A549 (cell line): ENCODE measurements at regions not wholly inside any gene's neighbourhood (a gene's known extent, or its start where the extent isn't known, plus 50 kb on each side); places are given as distances from the start of the nearest gene placed in this dataset.
A peak's percentile ranks its signal among the peaks of the same experiment; 100 is the strongest.
"Not testable (repeated sequence)": the region's sequence is repeated elsewhere in the genome, so short reads cannot be mapped to it uniquely, and the experiment has no call there.

ENCODE experiments used
- ATAC-seq, 2 experiments: fragments of 200-7000 bp in 1 of 2; fragments of >200 bp in 1 of 2; cut with Nextera tagmentation in 1 of 2; cut with Tn5 transposase in 1 of 2; 3 replicates each; pipeline versions ENCODE4 v1.8.0 to v1.9.1; 2018 to 2020; ENCODE audit warnings: mild to moderate bottlenecking in 1 of 2, moderate library complexity in 1 of 2
- CTCF ChIA-PET: fragments of 300-600 bp; sonication (Branson Sonifier 250); formaldehyde crosslinking; extraction: SDS; loops from one replicate; lab custom pipeline; 2021; ENCODE audit warnings: antibody characterized with exemption, inconsistent platforms; lab: Yijun Ruan, JAX
- POLR2A ChIA-PET: fragments of 350-600 bp; formaldehyde crosslinking; extraction: SDS; loops from one replicate; lab custom pipeline; 2021; ENCODE audit warnings: antibody characterized with exemption, inconsistent platforms; lab: Yijun Ruan, JAX
- DNase-seq, 2 experiments: peaks; one replicate each; pipeline versions ENCODE4 v3.0.0 to v3.0.0-alpha.2; 2011 to 2016; ENCODE audit warnings: low read depth in 1 of 2, low spot score in 1 of 2
- FAIRE-seq: peaks from 2 replicates; lab custom pipeline; 2011; peaks lifted over from hg19 to GRCh38; lab: Jason Lieb, UNC
- H3K27ac ChIP-seq, 2 experiments: fragments of >200 bp; sonication (Bioruptor Twin); formaldehyde crosslinking; 3 replicates each; pipeline ENCODE4 v1.5.1; 2016 to 2017
- H3K4me1 ChIP-seq: fragments of >200 bp; sonication (Bioruptor Twin); formaldehyde crosslinking; 3 replicates; pipeline ENCODE4 v1.6.1; 2016
- H3K4me2 ChIP-seq: fragments of >200 bp; sonication (Bioruptor Twin); formaldehyde crosslinking; 3 replicates; pipeline ENCODE4 v1.6.1; 2016
- H3K4me3 ChIP-seq: fragments of >200 bp; sonication (Bioruptor Twin); formaldehyde crosslinking; 3 replicates; pipeline ENCODE4 v1.5.1; 2016
- H3K9me3 ChIP-seq: fragments of >200 bp; sonication (Bioruptor Twin); formaldehyde crosslinking; 3 replicates; pipeline ENCODE4 v1.6.1; 2016
- BCL3 ChIP-seq: fragments of >200 bp; sonication (Bioruptor Twin); formaldehyde crosslinking; IDR thresholded peaks from 3 replicates; pipeline ENCODE4 v1.6.1; 2016
- BHLHE40 ChIP-seq: IDR thresholded peaks from 2 replicates; pipeline ENCODE4 v1.6.1; 2012; ENCODE audit warnings: low read depth, low read length, inconsistent platforms
- CEBPB ChIP-seq, 2 experiments: fragments of >200 bp in 1 of 2; sonication (Bioruptor Twin) in 1 of 2; formaldehyde crosslinking in 1 of 2; IDR thresholded peaks; 2 replicates each; pipeline ENCODE4 v1.6.1; 2012 to 2016
- CHD4 ChIP-seq: fragments of 200-600 bp; sonication (generic); IDR thresholded peaks from 2 replicates; pipeline ENCODE4 v1.6.1; 2016; ENCODE audit warnings: antibody characterized with exemption, mild to moderate bottlenecking, borderline replicate concordance
- ELK1 ChIP-seq: fragments of 150-350 bp; IDR thresholded peaks from 2 replicates; pipeline ENCODE4 v1.6.1; 2014; ENCODE audit warnings: low read depth, mild to moderate bottlenecking, low read length
- FOSB ChIP-seq: fragments of 250-450 bp; sonication (Bioruptor Pico); IDR thresholded peaks from 2 replicates; pipeline ENCODE4 v1.5.0; 2020; ENCODE audit warnings: mild to moderate bottlenecking, moderate library complexity
- FOSL2 ChIP-seq, 2 experiments: fragments of 450-650 bp in 1 of 2; fragments of >200 bp in 1 of 2; sonication (Bioruptor Twin) in 1 of 2; formaldehyde crosslinking; IDR thresholded peaks; 2 replicates each; pipeline versions ENCODE4 v1.5.0 to v1.6.1; 2016 to 2020; ENCODE audit warnings: mild to moderate bottlenecking in 1 of 2, moderate library complexity in 1 of 2
- HOXB5 ChIP-seq: fragments of 250-450 bp; sonication (Bioruptor Pico); IDR thresholded peaks from 2 replicates; pipeline ENCODE4 v1.5.0; 2020; ENCODE audit warnings: mild to moderate bottlenecking, moderate library complexity
- MAX ChIP-seq: IDR thresholded peaks from 2 replicates; pipeline ENCODE4 v1.6.1; 2012
- POLR2AphosphoS2 ChIP-seq: conservative IDR thresholded peaks from 2 replicates; pipeline ENCODE4 v1.6.1; 2012; ENCODE audit warnings: low read length, improper control_type of control experiment, inconsistent platforms
- RCOR1 ChIP-seq: fragments of 150-350 bp; IDR thresholded peaks from 2 replicates; pipeline ENCODE4 v1.6.1; 2014; ENCODE audit warnings: antibody characterized with exemption, low read length, low read depth
- REST ChIP-seq: fragments of 200-600 bp; sonication (generic); IDR thresholded peaks from 2 replicates; pipeline ENCODE4 v1.6.1; 2016; ENCODE audit warnings: antibody characterized with exemption, mild to moderate bottlenecking, moderate library complexity
- RFX5 ChIP-seq: fragments of 450-650 bp; IDR thresholded peaks from 2 replicates; pipeline ENCODE4 v1.7.1; 2014; ENCODE audit warnings: antibody characterized with exemption, mild to moderate bottlenecking, moderate library complexity
- USF2 ChIP-seq: fragments of 450-650 bp; IDR thresholded peaks from 2 replicates; pipeline ENCODE4 v1.6.1; 2014; ENCODE audit warnings: antibody characterized with exemption
- ZSCAN20 ChIP-seq: fragments of 250-450 bp; sonication (Bioruptor Pico); IDR thresholded peaks from 2 replicates; pipeline ENCODE4 v1.8.0; 2022; ENCODE audit warnings: mild to moderate bottlenecking, moderate library complexity
- WGBS: methylation state at CpG from one replicate; pipeline ENCODE4 v1.1.6; 2017; ENCODE audit errors: missing lambda C conversion rate; 5-methylcytosine and 5-hydroxymethylcytosine counted together

GRCh38 chr2:57049273-57049672, 865.5 kb downstream of the CCDC85A start:
- H3K4me3 ChIP-seq = no peak overlapping the region
- H3K9me3 ChIP-seq = no peaks in the 10 kb centered on the region
- ChIA-PET POLR2A (no interaction called here), CTCF (no interaction called here)
- TF ChIP-seq RCOR1 (no peak), CEBPB (IDR thresholded peaks at IDR 0.05) (no peak), REST (no peak), RFX5 (no peak), USF2 (no peak), FOSB (CRISPR knock-in tag) (no peak), BHLHE40 (no peak), HOXB5 (CRISPR knock-in tag) (no peak), MAX (no peak), BCL3 (no peak)
- H3K27ac ChIP-seq = no peak overlapping the region
- H3K4me1 ChIP-seq = no peaks in the 10 kb centered on the region
- no peak overlapping the region for H3K4me2 ChIP-seq
- FAIRE-seq = no peak
- no peak for ATAC-seq
- no peak for DNase-seq
- WGBS = 18% methylated on average over 3 of the region's 3 CpGs

GRCh38 chr2:57050007-57050406, 866.2 kb downstream of the CCDC85A start:
- DNase-seq (no peak), FAIRE-seq (no peak), ATAC-seq (no peak)
- ChIA-PET POLR2A (no interaction called here), CTCF (no interaction called here)
- TF ChIP-seq CHD4 = no peak
- peak; percentile 5; the same call in 1 of the 2 replicates for TF ChIP-seq FOSL2 (IDR thresholded peaks at IDR 0.05)
- TF ChIP-seq FOSL2 (CRISPR knock-in tag; IDR thresholded peaks at IDR 0.05) = no peak
- H3K4me2 ChIP-seq = no peak overlapping the region
- H3K4me1 ChIP-seq = no peaks in the 10 kb centered on the region
- no peak overlapping the region for H3K4me3 ChIP-seq
- H3K27ac ChIP-seq = no peak overlapping the region
- WGBS = 53% methylated on average over 3 of the region's 3 CpGs
- no peaks in the 10 kb centered on the region for H3K9me3 ChIP-seq

- FAIRE-seq, ATAC-seq, H3K4me2 ChIP-seq, H3K9me3 ChIP-seq, H3K4me1 ChIP-seq, CTCF ChIA-PET, H3K27ac ChIP-seq, H3K4me3 ChIP-seq, POLR2A ChIA-PET, DNase-seq: not testable (repeated sequence)
- whole genome bisulfite sequencing = 17% methylated on average over 1 of the region's 1 CpG
Measured at GRCh38 chr2:57066301-57066700, 882.5 kb downstream of the CCDC85A start.

- TF ChIP-seq ELK1 (no peak), FOSB (CRISPR knock-in tag) (no peak), ZSCAN20 (no peak), POLR2AphosphoS2 (no peak), REST (no peak), CHD4 (no peak)
- DNase-seq = no peak
- no peak overlapping the region for H3K4me3 ChIP-seq
- H3K4me1 ChIP-seq = peaks cover 9% of the 10 kb centered on the region; the same call in 2 of the 3 replicates
- FAIRE-seq = no peak
- no peak for ATAC-seq
- H3K4me2 ChIP-seq = no peak overlapping the region
- POLR2A ChIA-PET = no interaction called here
- CTCF ChIA-PET = interaction anchor here (0.6 kb wide), 1 partner anchor 16 kb away, joined by 3 read pairs; no protein-coding TSS in a partner anchor
- H3K27ac ChIP-seq = no peak overlapping the region
- no peaks in the 10 kb centered on the region for H3K9me3 ChIP-seq
Measured at GRCh38 chr2:57075226-57075625, 891.4 kb downstream of the CCDC85A start.
